Endothelial cell of umbilical vein (primary cell): ENCODE measurements at regions not wholly inside any gene's neighbourhood (a gene's known extent, or its start where the extent isn't known, plus 50 kb on each side); places are given as distances from the start of the nearest gene placed in this dataset.

Source experiments
- BruUV-seq: library from RNA; stranded (reverse); fragments of 400-500 nt; replicated peaks from 2 replicates; lab custom pipeline; 2021; lab: Mats Ljungman, UMichigan
- CTCF ChIA-PET: fragments of 300-600, 350-600 bp; sonication (Branson Sonifier 250); formaldehyde crosslinking; loops from one replicate; lab custom pipeline; 2021; ENCODE audit warnings: antibody characterized with exemption, inconsistent platforms; lab: Charles Lee
- POLR2A ChIA-PET: fragments of 300-600, 350-600 bp; sonication (Branson Sonifier 250); formaldehyde crosslinking; loops from one replicate; lab custom pipeline; 2021; ENCODE audit warnings: antibody characterized with exemption, inconsistent platforms; lab: Charles Lee
- DNase-seq: peaks from one replicate; pipeline ENCODE4 v3.0.0-alpha.2; 2011; ENCODE audit warnings: low read depth, low spot score
- FAIRE-seq: peaks from 2 replicates; lab custom pipeline; 2011; peaks lifted over from hg19 to GRCh38; lab: Jason Lieb, UNC
- H2AFZ ChIP-seq: 2 replicates; pipeline ENCODE4 v1.6.0; 2012; ENCODE audit warnings: low read depth, low read length, control low read depth, inconsistent platforms
- H3K27ac ChIP-seq: 2 replicates; pipeline ENCODE4 v1.5.1; 2011; ENCODE audit warnings: low read depth, mild to moderate bottlenecking, control low read depth, low read length, moderate library complexity; ENCODE audit not compliant: insufficient read depth
- H3K27me3 ChIP-seq, 2 experiments: 2 replicates each; pipeline versions ENCODE4 v1.6.0 to v1.6.1; 2011; ENCODE audit warnings: low read length in 2 of 2, mixed read lengths in 1 of 2; ENCODE audit not compliant: control insufficient read depth in 2 of 2, insufficient read depth in 2 of 2
- H3K36me3 ChIP-seq, 2 experiments: 2 replicates in 1 of 2; 3 replicates in 1 of 2; pipeline ENCODE4 v1.5.1; 2011; ENCODE audit warnings: low read length in 2 of 2, mild to moderate bottlenecking in 1 of 2, moderate library complexity in 1 of 2; ENCODE audit not compliant: control insufficient read depth in 2 of 2, insufficient read depth in 2 of 2; ENCODE audit errors: extremely low read depth in 1 of 2
- H3K4me1 ChIP-seq: 3 replicates; pipeline ENCODE4 v1.5.1; 2011; ENCODE audit warnings: mild to moderate bottlenecking, low read length; ENCODE audit not compliant: control insufficient read depth, insufficient read depth; ENCODE audit errors: extremely low read depth
- H3K4me2 ChIP-seq: 2 replicates; pipeline ENCODE4 v1.6.1; 2011; ENCODE audit warnings: low read length, control low read depth, mixed read lengths; ENCODE audit not compliant: insufficient read depth
- H3K4me3 ChIP-seq, 3 experiments: fragments of 200-600 bp in 1 of 3; sonication (generic), shearing (Covaris generic) in 1 of 3; replicated peaks in 1 of 3; 2 replicates each; pipeline ENCODE4 v1.5.1; 2011 to 2016; ENCODE audit warnings: control low read depth in 3 of 3, low read length in 3 of 3, mild to moderate bottlenecking in 2 of 3, inconsistent platforms in 1 of 3, low read depth in 1 of 3, moderate library complexity in 1 of 3; ENCODE audit not compliant: insufficient read depth in 1 of 3
- H3K79me2 ChIP-seq: 2 replicates; pipeline ENCODE4 v1.6.0; 2012; ENCODE audit warnings: low read length, inconsistent platforms; ENCODE audit not compliant: control insufficient read depth, insufficient read depth
- H3K9ac ChIP-seq: replicated peaks from 2 replicates; pipeline ENCODE3; 2011; ENCODE audit warnings: low read length, control low read depth; ENCODE audit not compliant: insufficient read depth; ENCODE audit errors: extremely low read depth
- H3K9me1 ChIP-seq: replicated peaks from 3 replicates; pipeline ENCODE4 v1.6.0; 2011; ENCODE audit warnings: mild to moderate bottlenecking, low read length; ENCODE audit not compliant: control insufficient read depth, insufficient read depth; ENCODE audit errors: extremely low read depth
- H3K9me3 ChIP-seq: replicated peaks from 2 replicates; pipeline ENCODE4 v1.5.1; 2012; ENCODE audit warnings: low read length, inconsistent platforms; ENCODE audit not compliant: control insufficient read depth, insufficient read depth
- H4K20me1 ChIP-seq: replicated peaks from 2 replicates; pipeline ENCODE3; 2011; ENCODE audit warnings: mild to moderate bottlenecking, low read length; ENCODE audit not compliant: control insufficient read depth, insufficient read depth; ENCODE audit errors: extremely low read depth
- CTCF ChIP-seq, 2 donors: IDR thresholded peaks; 1 replicate in 1 of 2; 2 replicates in 1 of 2; pipeline ENCODE4 v1.5.1; 2011; ENCODE audit warnings: low read length in 2 of 2, mild to moderate bottlenecking in 2 of 2, moderate library complexity in 2 of 2, control low read depth in 1 of 2, inconsistent platforms in 1 of 2, low read depth in 1 of 2; ENCODE audit not compliant: insufficient read depth in 1 of 2; ENCODE audit errors: extremely low read depth in 1 of 2
- EZH2 ChIP-seq: IDR thresholded peaks from 2 replicates; pipeline ENCODE4 v1.6.1; 2012; ENCODE audit warnings: borderline replicate concordance, low read depth, mild to moderate bottlenecking, moderate library complexity, low read length, inconsistent platforms; ENCODE audit not compliant: severe bottlenecking
- FOS ChIP-seq: IDR thresholded peaks from 2 replicates; pipeline ENCODE4 v1.6.1; 2011; ENCODE audit warnings: mild to moderate bottlenecking, low read length, moderate library complexity, borderline replicate concordance; ENCODE audit not compliant: insufficient read depth
- GATA2 ChIP-seq: IDR thresholded peaks from 2 replicates; pipeline ENCODE4 v1.7.0; 2011; ENCODE audit warnings: low read depth, mild to moderate bottlenecking, moderate library complexity, mixed read lengths, low read length; ENCODE audit not compliant: insufficient read length, insufficient read depth
- JUN ChIP-seq: IDR thresholded peaks from 2 replicates; pipeline ENCODE4 v1.6.1; 2011; ENCODE audit warnings: borderline replicate concordance, low read depth; ENCODE audit not compliant: insufficient read length, insufficient read depth
- MAX ChIP-seq: IDR thresholded peaks from 2 replicates; pipeline ENCODE4 v1.6.1; 2011; ENCODE audit not compliant: insufficient read depth, insufficient read length
- MYC ChIP-seq: IDR thresholded peaks from one replicate; pipeline ENCODE4 v1.6.1; 2011; ENCODE audit warnings: mild to moderate bottlenecking, low read depth, low read length
- POLR2A ChIP-seq: IDR thresholded peaks from 2 replicates; pipeline ENCODE4 v1.6.1; 2012; ENCODE audit warnings: low read depth, mild to moderate bottlenecking, control low read depth, low read length
- POLR2AphosphoS5 ChIP-seq: IDR thresholded peaks from 2 replicates; pipeline ENCODE4 v1.6.1; 2012; ENCODE audit warnings: low read depth, mild to moderate bottlenecking, control low read depth, low read length, moderate library complexity; ENCODE audit not compliant: insufficient read depth
- dilution Hi-C: fragments of 300-500 bp; cut with MboI; formaldehyde crosslinking; loops from one replicate; pipeline ENCODE4 v1.15.0; 2019; ENCODE audit warnings: low sequenced_read_pairs; ENCODE audit not compliant: extremely low pct_ligation_motif_present
- intact Hi-C: fragments of 100-400 bp; cut with micrococcal nuclease; formaldehyde crosslinking; loops from one replicate; pipeline ENCODE4 v1.10.0; 2022

GRCh38 chrX:118205421-118206395 is 89.1 kb upstream of the KLHL13 start:
- Histone ChIP-seq H3K27me3 (no peaks in the 10 kb centered on the region), H3K27ac (no peak overlapping the region), H3K9ac (no peak overlapping the region), H2AFZ (no peak overlapping the region), H3K4me2 (no peak overlapping the region), H3K9me3 (no peaks in the 10 kb centered on the region), H4K20me1 (no peaks in the 10 kb centered on the region), H3K4me3 (no peak overlapping the region), H3K4me1 (no peaks in the 10 kb centered on the region), H3K9me1 (no peaks in the 10 kb centered on the region), H3K36me3 (no peaks in the 10 kb centered on the region), H3K79me2 (no peaks in the 10 kb centered on the region)
- no peak for TF ChIP-seq GATA2
- TF ChIP-seq CTCF (IDR thresholded peaks at IDR 0.05; ENCODE audit: extremely low read depth in 1 of 2, insufficient read depth in 1 of 2, low read depth in 1 of 2, low read length in 2 of 2), result no peak
- TF ChIP-seq POLR2AphosphoS5, result no peak
- TF ChIP-seq MAX, result no peak
- TF ChIP-seq JUN, result no peak
- no peak for TF ChIP-seq MYC
- no peak for TF ChIP-seq EZH2
- TF ChIP-seq POLR2A, result no peak
- TF ChIP-seq FOS, result no peak
- dilution Hi-C loops, result no loop called here
- no peak for DNase-seq
- intact Hi-C loops, result no loop called here
- CTCF ChIA-PET, result no interaction called here
- no peak for FAIRE-seq
- POLR2A ChIA-PET, result no interaction called here
- no TSS peak for BruUV-seq
